Embryonic facial prominence (tissue), 1 donor: ENCODE measurements at regions not wholly inside any gene's neighbourhood (a gene's known extent, or its start where the extent isn't known, plus 50 kb on each side); places are given as distances from the start of the nearest gene placed in this dataset.
A peak's percentile ranks its signal among the peaks of the same experiment; 100 is the strongest.

Experiments used
- DNase-seq: peaks from one replicate; pipeline ENCODE4 v3.0.0-alpha.2; 2016; ENCODE audit errors: extremely low spot score

GRCh38 chr4:65791111-65791811 is 121.0 kb upstream of the EPHA5 start:
- no peak for DNase-seq

GRCh38 chr4:65789805-65790204 is 119.5 kb upstream of the EPHA5 start:
- peak; percentile 54 for DNase-seq

- no peak for DNase-seq
Observed at GRCh38 chr4:65789341-65789740, 119.1 kb upstream of the EPHA5 start.

GRCh38 chr4:65777270-65777669 is 107.0 kb upstream of the EPHA5 start:
- no peak for DNase-seq

GRCh38 chr4:65773636-65774035 is 103.3 kb upstream of the EPHA5 start:
- no peak for DNase-seq

GRCh38 chr4:65747386-65747785 is 77.1 kb upstream of the EPHA5 start:
- no peak for DNase-seq

- no peak for DNase-seq
Observed at GRCh38 chr4:65738134-65738533, 67.8 kb upstream of the EPHA5 start.

GRCh38 chr4:65737672-65738071 is 67.4 kb upstream of the EPHA5 start:
- DNase-seq, result no peak

- no peak for DNase-seq
Observed at GRCh38 chr4:65724973-65725372, 54.7 kb upstream of the EPHA5 start.
